ENCODE measurements at regions not wholly inside any gene's neighbourhood (a gene's known extent, or its start where the extent isn't known, plus 50 kb on each side); places are given as distances from the start of the nearest gene placed in this dataset.
"Not testable (repeated sequence)": the region's sequence is repeated elsewhere in the genome, so short reads cannot be mapped to it uniquely, and the experiment has no call there.

GRCh38 chr7:20520530-20520929 lies 94.9 kb upstream of the ABCB5 start:
- DNase-seq (ENCODE audit: low read depth): no peak

- DNase-seq (ENCODE audit: low read depth): no peak
Observed at GRCh38 chr7:20521243-20521642, 94.2 kb upstream of the ABCB5 start.

- DNase-seq (ENCODE audit: low read depth): no peak
Observed at GRCh38 chr7:20529260-20529659, 86.2 kb upstream of the ABCB5 start.

GRCh38 chr7:20532890-20533289 lies 82.6 kb upstream of the ABCB5 start:
- no peak for DNase-seq (ENCODE audit: low read depth)

- no peak for DNase-seq (ENCODE audit: low read depth)
Observed at GRCh38 chr7:20534543-20534942, 80.9 kb upstream of the ABCB5 start.

GRCh38 chr7:20535541-20535940 lies 79.9 kb upstream of the ABCB5 start:
- DNase-seq (ENCODE audit: low read depth): no peak

GRCh38 chr7:20539201-20539600 lies 76.3 kb upstream of the ABCB5 start:
- DNase-seq (ENCODE audit: low read depth): no peak

- no peak for DNase-seq (ENCODE audit: low read depth)
Observed at GRCh38 chr7:20541608-20542349, 73.7 kb upstream of the ABCB5 start.

GRCh38 chr7:20542594-20542993 lies 72.9 kb upstream of the ABCB5 start:
- no peak for DNase-seq (ENCODE audit: low read depth)

- DNase-seq (ENCODE audit: low read depth): no peak
Observed at GRCh38 chr7:20543500-20543899, 72.0 kb upstream of the ABCB5 start.

- no peak for DNase-seq (ENCODE audit: low read depth)
Observed at GRCh38 chr7:20545016-20545415, 70.5 kb upstream of the ABCB5 start.

- DNase-seq (ENCODE audit: low read depth): not testable (repeated sequence)
Observed at GRCh38 chr7:20546958-20547357, 68.5 kb upstream of the ABCB5 start.

- no peak for DNase-seq (ENCODE audit: low read depth)
Observed at GRCh38 chr7:20554072-20554471, 61.4 kb upstream of the ABCB5 start.

GRCh38 chr7:20556091-20556490 lies 59.4 kb upstream of the ABCB5 start:
- DNase-seq (ENCODE audit: low read depth): no peak

GRCh38 chr7:20557116-20557515 lies 58.4 kb upstream of the ABCB5 start:
- DNase-seq (ENCODE audit: low read depth): no peak

GRCh38 chr7:20558963-20559716 lies 56.3 kb upstream of the ABCB5 start:
- DNase-seq (ENCODE audit: low read depth): no peak

- no peak for DNase-seq (ENCODE audit: low read depth)
Observed at GRCh38 chr7:20559883-20560282, 55.6 kb upstream of the ABCB5 start.

GRCh38 chr7:20560325-20561180 lies 54.9 kb upstream of the ABCB5 start:
- no peak for DNase-seq (ENCODE audit: low read depth)

GRCh38 chr7:20561466-20561865 lies 54.0 kb upstream of the ABCB5 start:
- DNase-seq (ENCODE audit: low read depth): no peak

- DNase-seq (ENCODE audit: low read depth): no peak
Observed at GRCh38 chr7:20561908-20562307, 53.6 kb upstream of the ABCB5 start.

GRCh38 chr7:20562461-20562860 lies 53.0 kb upstream of the ABCB5 start:
- no peak for DNase-seq (ENCODE audit: low read depth)
